Omental fat pad (tissue), 3 donors: ENCODE measurements at regions not wholly inside any gene's neighbourhood (a gene's known extent, or its start where the extent isn't known, plus 50 kb on each side); places are given as distances from the start of the nearest gene placed in this dataset.

Experiments
- ATAC-seq: fragments of 150-250 bp; one replicate; pipeline ENCODE4 v1.9.1; 2016; ENCODE audit warnings: mild to moderate bottlenecking, moderate library complexity; ENCODE audit not compliant: low FRiP score
- DNase-seq: peaks from one replicate; pipeline ENCODE4 v3.0.0-alpha.2; 2019; ENCODE audit warnings: low spot score
- TF ChIP-seq, protein P1 (sequence below), 3 donors: fragments of 450-650 bp; IDR thresholded peaks; one replicate each; pipeline ENCODE4 v1.5.1; 2016 to 2017; ENCODE audit warnings: antibody characterized with exemption in 3 of 3, mild to moderate bottlenecking in 3 of 3, moderate library complexity in 2 of 3

DNA sequence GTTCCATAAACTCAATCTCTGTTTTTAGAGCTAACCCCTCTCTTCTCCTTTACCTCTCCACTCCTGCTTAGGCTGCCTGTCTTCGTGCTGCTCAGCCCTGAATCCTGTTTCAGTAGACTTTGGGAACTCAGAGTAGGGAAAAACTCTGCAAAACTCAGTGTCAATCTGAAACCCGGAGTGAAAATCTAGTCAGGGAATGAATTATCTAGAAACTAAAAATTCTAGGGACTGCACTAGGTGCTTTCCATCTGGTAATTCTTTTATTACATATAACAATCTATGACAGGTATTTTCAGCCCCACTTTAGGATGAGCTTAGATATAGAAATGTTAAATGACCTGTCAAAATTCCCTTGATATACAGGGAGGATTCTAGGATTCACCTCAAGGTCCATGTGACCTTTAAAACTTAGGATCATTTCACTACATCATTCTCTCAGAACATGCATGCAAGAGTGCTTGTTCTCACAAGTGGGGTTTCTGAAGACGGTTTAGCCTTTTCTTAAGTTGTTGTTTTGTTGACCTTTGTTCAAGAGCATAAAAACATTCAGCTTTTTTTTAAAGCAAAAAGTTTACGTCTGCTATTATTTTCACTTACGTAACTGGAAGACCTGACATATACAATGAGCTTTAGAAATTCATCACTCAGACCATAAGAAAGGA lies 108.2 kb upstream of the MBNL1 start:
- DNase-seq (no peak), ATAC-seq (no peak)
- TF ChIP-seq, protein P1, sequence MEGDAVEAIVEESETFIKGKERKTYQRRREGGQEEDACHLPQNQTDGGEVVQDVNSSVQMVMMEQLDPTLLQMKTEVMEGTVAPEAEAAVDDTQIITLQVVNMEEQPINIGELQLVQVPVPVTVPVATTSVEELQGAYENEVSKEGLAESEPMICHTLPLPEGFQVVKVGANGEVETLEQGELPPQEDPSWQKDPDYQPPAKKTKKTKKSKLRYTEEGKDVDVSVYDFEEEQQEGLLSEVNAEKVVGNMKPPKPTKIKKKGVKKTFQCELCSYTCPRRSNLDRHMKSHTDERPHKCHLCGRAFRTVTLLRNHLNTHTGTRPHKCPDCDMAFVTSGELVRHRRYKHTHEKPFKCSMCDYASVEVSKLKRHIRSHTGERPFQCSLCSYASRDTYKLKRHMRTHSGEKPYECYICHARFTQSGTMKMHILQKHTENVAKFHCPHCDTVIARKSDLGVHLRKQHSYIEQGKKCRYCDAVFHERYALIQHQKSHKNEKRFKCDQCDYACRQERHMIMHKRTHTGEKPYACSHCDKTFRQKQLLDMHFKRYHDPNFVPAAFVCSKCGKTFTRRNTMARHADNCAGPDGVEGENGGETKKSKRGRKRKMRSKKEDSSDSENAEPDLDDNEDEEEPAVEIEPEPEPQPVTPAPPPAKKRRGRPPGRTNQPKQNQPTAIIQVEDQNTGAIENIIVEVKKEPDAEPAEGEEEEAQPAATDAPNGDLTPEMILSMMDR (IDR thresholded peaks at IDR 0.05) = no peak

DNA sequence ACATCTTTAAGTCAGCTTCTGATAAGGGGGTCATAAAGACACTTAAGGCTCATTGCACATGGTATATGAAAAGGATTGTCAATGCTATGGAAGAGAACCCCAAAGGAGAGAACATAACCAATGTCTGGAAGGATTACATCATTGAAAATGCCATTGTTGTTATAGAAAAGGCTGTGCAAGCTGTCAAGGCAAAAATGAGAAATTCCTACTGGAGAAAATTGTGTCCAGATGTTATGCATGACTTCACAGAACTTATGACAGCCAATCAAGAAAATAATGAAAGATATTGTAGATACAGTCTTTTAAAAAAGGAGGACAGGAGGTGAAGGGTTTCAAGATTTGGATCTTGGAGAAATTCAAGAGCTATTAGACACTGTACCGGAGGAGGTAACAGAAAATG lies 96.3 kb upstream of the MBNL1 start:
- no peak for DNase-seq
- ATAC-seq = no peak
- TF ChIP-seq, protein P1 (IDR thresholded peaks at IDR 0.05) = no peak

DNA sequence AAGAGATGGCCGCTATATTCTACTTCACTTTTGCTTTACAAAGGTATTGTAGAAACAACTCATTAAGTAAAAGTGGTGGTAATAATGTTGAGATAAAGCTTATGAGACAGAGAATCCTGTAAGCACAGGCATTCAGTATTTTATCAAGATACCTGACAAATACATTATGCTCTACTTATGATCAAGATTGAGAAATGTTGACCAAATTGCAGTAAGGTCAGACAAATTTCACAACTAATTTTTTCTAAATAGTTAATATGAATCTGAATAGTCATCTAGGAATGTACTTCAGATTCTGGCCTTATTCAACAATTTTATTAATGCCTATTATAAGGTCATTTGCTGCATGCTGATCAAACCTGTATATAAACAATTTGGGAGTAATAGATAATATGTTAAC lies 95.1 kb upstream of the MBNL1 start:
- TF ChIP-seq, protein P1 (IDR thresholded peaks at IDR 0.05) = no peak
- no peak for DNase-seq
- ATAC-seq = no peak

DNA sequence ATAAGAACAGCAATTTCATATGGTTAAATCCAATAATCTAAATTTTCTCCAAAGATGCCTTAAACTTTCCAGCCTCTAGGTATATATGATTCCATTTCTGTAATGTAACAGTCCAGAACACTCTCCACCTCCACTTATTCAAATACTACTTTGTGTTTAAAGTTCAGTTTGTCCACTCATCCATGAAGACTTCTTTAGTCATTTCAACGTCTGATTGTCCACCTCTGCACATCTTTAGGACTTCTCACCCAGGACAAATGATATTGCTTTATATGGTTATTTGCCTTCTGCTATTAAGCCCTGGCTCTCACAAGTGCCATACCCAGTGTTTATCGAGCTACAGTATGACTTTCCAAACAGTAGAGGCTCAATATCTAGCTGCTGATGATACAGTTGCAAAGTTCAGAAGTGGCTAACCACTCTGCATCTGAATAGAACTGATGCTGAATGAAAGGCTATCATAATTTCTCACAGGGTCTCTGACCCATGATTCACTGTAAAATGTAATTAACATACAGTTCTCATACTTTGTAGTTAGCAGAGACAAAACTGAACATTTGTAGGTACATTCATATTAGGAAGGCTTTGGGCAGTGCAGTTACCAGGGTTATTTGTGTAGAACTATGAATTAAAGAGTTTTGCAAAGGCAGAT lies 93.7 kb upstream of the MBNL1 start:
- TF ChIP-seq, protein P1 (IDR thresholded peaks at IDR 0.05) = no peak
- DNase-seq (no peak), ATAC-seq (peak; percentile 72)

DNA sequence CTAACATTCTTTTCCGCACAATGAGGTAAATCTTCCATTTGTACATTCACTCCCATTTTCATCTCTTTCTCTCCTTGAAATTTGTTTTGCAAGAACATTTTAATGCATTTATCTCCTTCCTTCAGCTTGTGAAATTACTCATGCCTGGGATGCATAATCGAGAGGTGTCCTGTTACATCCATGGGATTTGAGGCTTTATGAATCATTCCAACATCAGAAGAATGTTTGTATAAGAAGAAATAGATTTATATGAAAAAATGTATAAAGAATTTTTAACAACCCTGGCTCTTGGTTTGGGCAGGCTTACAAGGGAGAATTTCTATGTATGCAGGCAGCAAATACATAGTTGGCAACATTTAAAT lies 93.2 kb upstream of the MBNL1 start:
- peak; percentile 86 for ATAC-seq
- TF ChIP-seq, protein P1 (IDR thresholded peaks at IDR 0.05) = no peak
- DNase-seq = no peak

DNA sequence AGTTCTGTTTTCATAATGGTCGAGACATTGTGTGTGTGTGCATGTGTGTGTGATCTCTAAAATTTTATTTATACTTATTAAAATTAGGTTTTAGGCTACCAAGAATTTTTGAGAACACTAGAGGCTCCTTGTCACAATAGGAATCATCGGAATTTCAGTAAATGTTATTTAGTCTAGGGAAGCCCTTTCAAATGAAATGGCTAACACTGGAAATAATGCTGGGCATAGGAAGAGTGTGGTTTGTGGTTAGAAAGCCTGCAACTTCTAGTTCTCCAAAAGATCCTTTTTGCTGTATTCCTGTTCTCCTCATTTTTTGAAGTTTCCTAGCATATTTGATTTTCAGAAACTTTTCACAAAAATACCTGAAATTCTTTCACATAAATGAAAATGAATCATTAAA lies 92.5 kb upstream of the MBNL1 start:
- ATAC-seq (no peak), DNase-seq (no peak)
- TF ChIP-seq, protein P1 (IDR thresholded peaks at IDR 0.05) = no peak

DNA sequence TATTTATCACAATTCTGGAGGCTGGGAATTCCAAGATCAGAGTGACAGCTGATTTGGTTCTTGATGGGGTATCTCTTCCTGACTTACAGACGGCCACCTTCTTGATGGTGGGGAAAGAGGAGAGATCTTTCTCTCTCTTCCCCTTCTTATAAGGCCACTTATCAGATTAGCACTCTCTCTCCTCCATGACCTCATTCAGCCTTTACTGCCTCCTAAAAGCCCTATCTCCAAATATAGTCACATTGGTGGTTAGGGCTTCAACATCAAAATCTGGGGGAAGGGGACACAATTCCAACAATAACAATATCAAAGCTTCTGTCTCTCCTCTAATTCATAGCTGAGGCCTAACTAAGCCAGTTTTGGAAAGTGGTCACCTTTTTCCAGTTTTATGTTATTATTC lies 91.7 kb upstream of the MBNL1 start:
- TF ChIP-seq, protein P1 (IDR thresholded peaks at IDR 0.05) = no peak

More for the DNA sequence above, 91.7 kb upstream of the MBNL1 start:
- ATAC-seq (no peak), DNase-seq (no peak)
